ENCODE measurements at regions not wholly inside any gene's neighbourhood (a gene's known extent, or its start where the extent isn't known, plus 50 kb on each side); places are given as distances from the start of the nearest gene placed in this dataset.

DNA sequence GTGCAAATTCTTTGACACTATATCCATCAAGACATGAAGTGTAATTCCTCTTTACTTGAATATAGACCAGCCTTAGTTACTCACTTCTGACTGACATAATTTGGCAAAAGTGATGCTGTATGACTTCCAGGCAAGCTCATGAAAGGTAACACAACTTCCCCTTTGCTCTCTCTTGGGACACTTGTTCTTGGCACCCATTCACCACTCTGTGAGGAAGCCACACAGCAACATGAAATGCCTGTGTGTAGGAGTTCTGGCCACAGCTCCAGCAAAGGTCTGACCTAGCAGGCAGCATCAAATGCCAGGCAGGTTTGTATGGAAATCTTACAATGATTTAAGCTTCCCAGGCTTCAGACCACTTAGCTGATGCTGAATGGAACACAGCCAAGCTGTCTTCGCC, 280.3 kb downstream of the PDHA2 start:
- TF ChIP-seq, protein P1, sequence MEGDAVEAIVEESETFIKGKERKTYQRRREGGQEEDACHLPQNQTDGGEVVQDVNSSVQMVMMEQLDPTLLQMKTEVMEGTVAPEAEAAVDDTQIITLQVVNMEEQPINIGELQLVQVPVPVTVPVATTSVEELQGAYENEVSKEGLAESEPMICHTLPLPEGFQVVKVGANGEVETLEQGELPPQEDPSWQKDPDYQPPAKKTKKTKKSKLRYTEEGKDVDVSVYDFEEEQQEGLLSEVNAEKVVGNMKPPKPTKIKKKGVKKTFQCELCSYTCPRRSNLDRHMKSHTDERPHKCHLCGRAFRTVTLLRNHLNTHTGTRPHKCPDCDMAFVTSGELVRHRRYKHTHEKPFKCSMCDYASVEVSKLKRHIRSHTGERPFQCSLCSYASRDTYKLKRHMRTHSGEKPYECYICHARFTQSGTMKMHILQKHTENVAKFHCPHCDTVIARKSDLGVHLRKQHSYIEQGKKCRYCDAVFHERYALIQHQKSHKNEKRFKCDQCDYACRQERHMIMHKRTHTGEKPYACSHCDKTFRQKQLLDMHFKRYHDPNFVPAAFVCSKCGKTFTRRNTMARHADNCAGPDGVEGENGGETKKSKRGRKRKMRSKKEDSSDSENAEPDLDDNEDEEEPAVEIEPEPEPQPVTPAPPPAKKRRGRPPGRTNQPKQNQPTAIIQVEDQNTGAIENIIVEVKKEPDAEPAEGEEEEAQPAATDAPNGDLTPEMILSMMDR (conservative IDR thresholded peaks at IDR 0.05; ENCODE audit: low read length): no peak
- TF ChIP-seq EZH2phosphoT487 (IDR thresholded peaks at IDR 0.05; ENCODE audit: borderline replicate concordance, low read depth, low read length): no peak

Data from OCI-LY7 (cell line).